ENCODE measurements at regions not wholly inside any gene's neighbourhood (a gene's known extent, or its start where the extent isn't known, plus 50 kb on each side); places are given as distances from the start of the nearest gene placed in this dataset.

DNA sequence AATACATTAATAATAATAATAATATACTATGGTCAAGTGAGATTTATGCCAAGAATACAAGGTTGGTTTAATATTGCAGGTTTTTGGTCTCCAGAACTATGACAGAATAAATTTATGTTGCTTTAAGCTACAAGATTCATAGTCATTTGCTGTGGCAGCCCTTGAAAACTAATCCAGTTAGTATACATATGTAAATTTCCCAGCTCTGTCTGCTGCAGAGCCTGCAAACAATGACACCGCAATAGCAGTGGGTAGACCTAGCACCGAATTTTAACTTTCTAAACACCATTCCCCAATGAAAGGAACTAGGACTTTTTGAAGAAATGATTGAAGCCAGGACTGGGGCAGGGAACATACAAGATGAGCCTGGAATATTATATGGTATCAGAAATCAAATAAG lies 647.7 kb upstream of the NRSN1 start:
- Histone ChIP-seq H3K9me3 (ENCODE audit: low read length) (no peaks in the 10 kb centered on the region), H3K36me3 (ENCODE audit: insufficient read depth, low read length) (no peaks in the 10 kb centered on the region), H3K27me3 (ENCODE audit: control insufficient read depth in 1 of 2, insufficient read depth in 2 of 2, low read length in 2 of 2) (no peaks in the 10 kb centered on the region), H3K27ac (ENCODE audit: low read depth, low read length) (no peak overlapping the region), H3K4me3 (ENCODE audit: low read depth in 1 of 2, low read length in 2 of 2) (no peak overlapping the region), H3K4me1 (ENCODE audit: insufficient read depth, low read length) (no peaks in the 10 kb centered on the region), H3K9ac (ENCODE audit: low read length) (no peak overlapping the region)

DNA sequence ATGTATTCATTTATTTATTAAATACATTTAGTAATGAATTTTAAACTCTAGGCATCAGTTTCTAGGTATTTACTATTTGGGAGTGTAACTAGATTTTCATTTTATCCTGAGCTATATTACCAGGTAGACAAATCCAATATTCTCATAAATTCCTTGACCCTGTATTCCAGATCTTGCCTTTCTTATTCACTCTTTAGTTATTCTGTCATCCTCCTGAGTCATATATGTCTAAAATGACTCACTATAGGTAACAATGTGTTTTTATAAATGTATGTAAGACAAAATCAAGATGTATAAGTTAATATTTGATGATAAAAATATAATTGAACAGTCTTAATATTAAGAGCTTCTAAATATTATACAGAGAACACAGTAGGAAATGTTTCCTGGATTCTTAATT lies 642.1 kb upstream of the NRSN1 start:
- Histone ChIP-seq H3K36me3 (ENCODE audit: insufficient read depth, low read length) (no peaks in the 10 kb centered on the region), H3K9ac (ENCODE audit: low read length) (no peak overlapping the region), H3K4me1 (ENCODE audit: insufficient read depth, low read length) (no peaks in the 10 kb centered on the region), H3K27ac (ENCODE audit: low read depth, low read length) (no peak overlapping the region), H3K4me3 (ENCODE audit: low read depth in 1 of 2, low read length in 2 of 2) (no peak overlapping the region), H3K27me3 (ENCODE audit: control insufficient read depth in 1 of 2, insufficient read depth in 2 of 2, low read length in 2 of 2) (no peaks in the 10 kb centered on the region), H3K9me3 (ENCODE audit: low read length) (no peaks in the 10 kb centered on the region)

DNA sequence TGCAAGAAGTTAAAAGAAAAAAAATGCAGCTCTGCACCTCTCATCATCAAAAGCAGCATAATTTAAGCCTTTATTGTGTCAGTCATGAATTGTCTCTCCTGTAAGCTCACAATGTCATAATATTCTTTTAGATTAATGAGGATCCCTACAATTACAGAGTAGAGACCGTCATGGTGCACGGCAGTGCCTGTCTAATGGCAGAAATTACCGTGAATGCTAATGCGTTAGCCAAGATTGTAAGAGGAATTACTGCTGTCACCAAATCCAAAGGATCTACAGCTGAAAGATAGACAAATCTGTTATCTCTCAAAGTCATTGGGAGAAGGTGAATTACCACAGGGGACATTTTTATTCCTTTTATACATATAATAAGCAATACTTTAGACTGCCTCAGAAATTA lies 631.6 kb upstream of the NRSN1 start:
- H3K4me3 ChIP-seq (ENCODE audit: low read depth in 1 of 2, low read length in 2 of 2), result no peak overlapping the region
- H3K9ac ChIP-seq (ENCODE audit: low read length), result no peak overlapping the region
- no peaks in the 10 kb centered on the region for H3K27me3 ChIP-seq (ENCODE audit: control insufficient read depth in 1 of 2, insufficient read depth in 2 of 2, low read length in 2 of 2)
- H3K36me3 ChIP-seq (ENCODE audit: insufficient read depth, low read length), result no peaks in the 10 kb centered on the region
- no peaks in the 10 kb centered on the region for H3K4me1 ChIP-seq (ENCODE audit: insufficient read depth, low read length)
- no peaks in the 10 kb centered on the region for H3K9me3 ChIP-seq (ENCODE audit: low read length)
- no peak overlapping the region for H3K27ac ChIP-seq (ENCODE audit: low read depth, low read length)

DNA sequence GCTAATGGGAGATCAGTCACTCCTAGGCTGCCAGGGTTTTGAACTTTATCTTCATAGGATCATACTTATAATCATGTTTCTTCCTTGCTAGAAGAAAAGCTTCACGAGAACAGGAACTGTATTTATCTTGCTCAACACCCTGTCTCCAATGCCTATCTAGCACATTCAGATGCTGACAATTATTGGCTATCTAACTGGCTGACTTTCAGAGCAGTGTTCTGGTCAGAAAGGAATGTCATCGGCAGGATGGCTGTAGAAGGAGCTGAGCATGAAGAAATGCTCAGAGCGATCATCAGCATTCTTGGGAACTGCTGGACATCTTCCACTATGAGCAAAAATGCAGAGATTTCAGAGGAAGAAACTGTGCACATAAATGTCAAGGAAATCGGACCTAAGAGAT lies 628.0 kb upstream of the NRSN1 start:
- Histone ChIP-seq H3K4me3 (ENCODE audit: low read depth in 1 of 2, low read length in 2 of 2) (no peak overlapping the region), H3K36me3 (ENCODE audit: insufficient read depth, low read length) (no peaks in the 10 kb centered on the region), H3K9ac (ENCODE audit: low read length) (no peak overlapping the region), H3K27me3 (ENCODE audit: control insufficient read depth in 1 of 2, insufficient read depth in 2 of 2, low read length in 2 of 2) (no peaks in the 10 kb centered on the region), H3K27ac (ENCODE audit: low read depth, low read length) (no peak overlapping the region), H3K4me1 (ENCODE audit: insufficient read depth, low read length) (no peaks in the 10 kb centered on the region), H3K9me3 (ENCODE audit: low read length) (no peaks in the 10 kb centered on the region)

DNA sequence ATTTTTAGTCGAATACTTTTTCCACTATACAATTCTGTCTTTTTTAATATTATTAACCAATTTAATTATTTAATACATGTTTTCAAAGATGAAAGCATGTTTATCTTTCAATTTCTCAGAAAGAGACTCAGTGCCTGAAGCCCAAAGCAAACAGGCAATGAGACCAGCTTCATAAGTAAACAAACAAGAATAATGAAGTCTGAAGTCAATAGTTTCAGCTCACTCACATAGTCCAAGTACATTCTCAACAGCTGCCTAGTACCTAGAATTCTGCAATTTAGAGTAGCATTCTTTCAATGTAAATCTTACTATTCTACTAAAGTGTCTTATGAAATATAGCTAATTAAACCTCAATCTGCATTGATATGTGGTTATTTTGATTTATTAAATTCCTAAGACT lies 626.5 kb upstream of the NRSN1 start:
- no peaks in the 10 kb centered on the region for H3K27me3 ChIP-seq (ENCODE audit: control insufficient read depth in 1 of 2, insufficient read depth in 2 of 2, low read length in 2 of 2)
- no peak overlapping the region for H3K4me3 ChIP-seq (ENCODE audit: low read depth in 1 of 2, low read length in 2 of 2)

DNA sequence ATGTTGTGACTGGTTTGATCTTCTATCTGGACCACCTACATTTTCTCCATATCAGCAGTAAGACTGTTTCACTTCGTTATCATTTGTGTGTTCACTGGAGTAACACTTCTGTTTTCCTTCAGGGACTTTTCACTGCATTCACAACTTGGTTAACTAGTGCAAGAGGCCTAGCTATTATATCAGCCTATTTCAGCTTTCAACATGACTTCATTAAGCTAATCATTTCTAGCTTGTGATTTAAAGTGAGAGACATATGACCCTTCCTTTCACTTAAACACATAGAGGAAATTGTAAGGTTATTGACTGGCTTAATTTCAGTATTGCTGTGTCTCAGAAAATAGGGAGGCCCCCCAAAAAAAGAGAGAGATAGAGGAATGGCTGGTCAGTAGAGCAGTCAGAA lies 622.8 kb upstream of the NRSN1 start:
- no peaks in the 10 kb centered on the region for H3K4me1 ChIP-seq (ENCODE audit: insufficient read depth, low read length)
- H3K9ac ChIP-seq (ENCODE audit: low read length), result no peak overlapping the region
- H3K27me3 ChIP-seq (ENCODE audit: control insufficient read depth in 1 of 2, insufficient read depth in 2 of 2, low read length in 2 of 2), result no peaks in the 10 kb centered on the region
- no peak overlapping the region for H3K27ac ChIP-seq (ENCODE audit: low read depth, low read length)
- H3K36me3 ChIP-seq (ENCODE audit: insufficient read depth, low read length), result no peaks in the 10 kb centered on the region
- no peaks in the 10 kb centered on the region for H3K9me3 ChIP-seq (ENCODE audit: low read length)
- H3K4me3 ChIP-seq (ENCODE audit: low read depth in 1 of 2, low read length in 2 of 2), result no peak overlapping the region

More for the DNA sequence above, 626.5 kb upstream of the NRSN1 start:
- Histone ChIP-seq H3K9me3 (ENCODE audit: low read length) (no peaks in the 10 kb centered on the region), H3K27ac (ENCODE audit: low read depth, low read length) (no peak overlapping the region), H3K9ac (ENCODE audit: low read length) (no peak overlapping the region), H3K36me3 (ENCODE audit: insufficient read depth, low read length) (no peaks in the 10 kb centered on the region), H3K4me1 (ENCODE audit: insufficient read depth, low read length) (no peaks in the 10 kb centered on the region)

DNA sequence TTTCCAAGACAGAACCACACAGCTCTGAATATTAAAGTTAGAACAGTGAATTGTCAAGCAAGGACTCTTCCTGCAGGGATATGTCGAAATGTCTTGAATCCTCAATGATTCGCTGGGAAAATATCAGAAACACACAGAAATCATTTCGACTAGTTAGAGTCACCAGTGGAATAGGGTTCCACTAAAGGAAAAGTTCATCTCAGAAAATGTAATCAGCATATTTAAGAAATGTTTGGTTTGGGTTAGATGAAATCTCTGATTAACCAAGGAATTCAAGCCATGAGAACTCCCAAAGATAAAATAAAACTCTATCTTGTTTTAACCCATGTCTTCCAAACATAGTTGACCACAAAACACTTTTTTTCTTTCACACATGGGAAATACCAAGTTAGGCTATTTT lies 621.0 kb upstream of the NRSN1 start:
- no peak overlapping the region for H3K9ac ChIP-seq (ENCODE audit: low read length)
- no peaks in the 10 kb centered on the region for H3K4me1 ChIP-seq (ENCODE audit: insufficient read depth, low read length)
- H3K36me3 ChIP-seq (ENCODE audit: insufficient read depth, low read length), result no peaks in the 10 kb centered on the region

DNA sequence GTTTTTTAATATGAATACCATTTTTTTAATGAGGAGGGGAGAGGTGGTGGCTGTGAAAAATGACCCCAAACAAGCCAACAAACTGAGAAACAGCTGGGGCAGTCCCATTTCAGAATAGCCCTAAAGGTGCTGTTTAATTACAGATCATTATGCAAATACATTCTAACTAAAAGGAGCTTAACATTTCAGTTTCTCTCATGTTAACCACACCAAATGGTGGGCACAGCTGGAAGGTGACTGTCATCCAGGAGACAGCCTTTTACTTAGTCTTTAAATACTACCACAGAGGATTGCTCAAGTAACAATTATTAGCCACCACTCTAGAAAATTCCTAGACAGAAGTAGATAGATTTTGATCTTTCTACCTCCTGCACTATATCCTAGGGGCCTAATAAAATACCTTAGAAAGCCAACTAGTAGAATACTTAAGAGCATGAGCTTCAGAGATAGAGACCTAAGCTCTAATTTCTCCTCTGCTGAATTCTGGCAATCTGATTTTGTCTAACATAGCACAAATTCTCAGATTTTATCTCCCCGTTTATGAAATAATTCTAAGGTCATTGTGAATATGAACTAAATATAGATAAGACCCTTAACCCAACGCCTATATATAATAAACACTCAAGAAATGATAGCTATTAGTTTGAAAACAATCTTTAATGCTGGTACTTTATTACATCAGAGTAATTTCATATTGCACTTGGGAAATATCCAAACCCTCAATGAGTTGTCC lies 615.1 kb upstream of the NRSN1 start:
- H3K27ac ChIP-seq (ENCODE audit: low read depth, low read length), result no peak overlapping the region
- H3K4me1 ChIP-seq (ENCODE audit: insufficient read depth, low read length), result no peaks in the 10 kb centered on the region
- no peak overlapping the region for H3K4me3 ChIP-seq (ENCODE audit: low read depth in 1 of 2, low read length in 2 of 2)
- no peaks in the 10 kb centered on the region for H3K9me3 ChIP-seq (ENCODE audit: low read length)
- no peaks in the 10 kb centered on the region for H3K27me3 ChIP-seq (ENCODE audit: control insufficient read depth in 1 of 2, insufficient read depth in 2 of 2, low read length in 2 of 2)
- H3K9ac ChIP-seq (ENCODE audit: low read length), result no peak overlapping the region
- H3K36me3 ChIP-seq (ENCODE audit: insufficient read depth, low read length), result no peaks in the 10 kb centered on the region

More for the DNA sequence above, 621.0 kb upstream of the NRSN1 start:
- Histone ChIP-seq H3K4me3 (ENCODE audit: low read depth in 1 of 2, low read length in 2 of 2) (no peak overlapping the region), H3K27me3 (ENCODE audit: control insufficient read depth in 1 of 2, insufficient read depth in 2 of 2, low read length in 2 of 2) (no peaks in the 10 kb centered on the region), H3K27ac (ENCODE audit: low read depth, low read length) (no peak overlapping the region), H3K9me3 (ENCODE audit: low read length) (no peaks in the 10 kb centered on the region)

DNA sequence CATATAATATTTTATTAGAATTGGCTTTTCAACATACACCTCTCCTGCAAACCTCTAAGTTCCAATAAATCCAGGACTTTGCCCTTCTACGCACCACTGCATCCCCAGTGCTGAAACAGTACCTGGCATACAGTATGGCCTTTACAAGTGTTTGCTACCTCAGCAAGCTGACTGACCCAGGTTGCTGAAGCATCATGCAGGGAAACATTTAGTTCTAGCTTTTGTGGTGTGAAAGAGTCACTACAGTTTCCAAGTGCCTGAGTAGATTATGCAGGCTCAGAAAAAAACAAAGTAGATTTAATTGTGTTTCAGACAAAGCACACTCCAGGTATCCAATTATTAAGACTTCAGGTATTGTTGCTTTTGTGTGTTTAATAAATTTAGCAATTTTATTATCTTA lies 614.2 kb upstream of the NRSN1 start:
- Histone ChIP-seq H3K36me3 (ENCODE audit: insufficient read depth, low read length) (no peaks in the 10 kb centered on the region), H3K9ac (ENCODE audit: low read length) (no peak overlapping the region), H3K4me3 (ENCODE audit: low read depth in 1 of 2, low read length in 2 of 2) (no peak overlapping the region), H3K4me1 (ENCODE audit: insufficient read depth, low read length) (no peaks in the 10 kb centered on the region), H3K9me3 (ENCODE audit: low read length) (no peaks in the 10 kb centered on the region), H3K27me3 (ENCODE audit: control insufficient read depth in 1 of 2, insufficient read depth in 2 of 2, low read length in 2 of 2) (no peaks in the 10 kb centered on the region), H3K27ac (ENCODE audit: low read depth, low read length) (no peak overlapping the region)

DNA sequence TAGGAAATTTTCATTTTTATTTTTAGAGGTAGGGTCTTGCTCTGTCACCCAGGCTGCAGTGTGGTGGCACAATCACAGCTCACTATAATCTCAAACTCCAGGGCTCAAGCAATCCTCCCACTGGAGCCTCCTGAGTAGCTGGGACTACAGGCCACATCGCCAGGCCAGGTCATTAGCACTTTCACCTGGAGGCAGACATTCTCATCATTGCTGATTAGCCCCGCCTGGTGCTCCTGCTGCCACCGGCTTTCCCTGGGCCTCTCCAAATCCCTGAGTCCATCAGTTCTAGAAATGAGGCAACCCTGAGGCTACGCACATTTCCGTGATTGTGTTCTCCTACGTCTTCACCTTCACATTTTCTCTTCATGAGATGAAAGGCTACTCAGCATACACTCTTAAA lies 607.7 kb upstream of the NRSN1 start:
- no peaks in the 10 kb centered on the region for H3K9me3 ChIP-seq (ENCODE audit: low read length)
- H3K4me1 ChIP-seq (ENCODE audit: insufficient read depth, low read length), result no peaks in the 10 kb centered on the region
- no peak overlapping the region for H3K4me3 ChIP-seq (ENCODE audit: low read depth in 1 of 2, low read length in 2 of 2)
- no peak overlapping the region for H3K27ac ChIP-seq (ENCODE audit: low read depth, low read length)
- H3K36me3 ChIP-seq (ENCODE audit: insufficient read depth, low read length), result no peaks in the 10 kb centered on the region
- no peaks in the 10 kb centered on the region for H3K27me3 ChIP-seq (ENCODE audit: control insufficient read depth in 1 of 2, insufficient read depth in 2 of 2, low read length in 2 of 2)
- no peak overlapping the region for H3K9ac ChIP-seq (ENCODE audit: low read length)

DNA sequence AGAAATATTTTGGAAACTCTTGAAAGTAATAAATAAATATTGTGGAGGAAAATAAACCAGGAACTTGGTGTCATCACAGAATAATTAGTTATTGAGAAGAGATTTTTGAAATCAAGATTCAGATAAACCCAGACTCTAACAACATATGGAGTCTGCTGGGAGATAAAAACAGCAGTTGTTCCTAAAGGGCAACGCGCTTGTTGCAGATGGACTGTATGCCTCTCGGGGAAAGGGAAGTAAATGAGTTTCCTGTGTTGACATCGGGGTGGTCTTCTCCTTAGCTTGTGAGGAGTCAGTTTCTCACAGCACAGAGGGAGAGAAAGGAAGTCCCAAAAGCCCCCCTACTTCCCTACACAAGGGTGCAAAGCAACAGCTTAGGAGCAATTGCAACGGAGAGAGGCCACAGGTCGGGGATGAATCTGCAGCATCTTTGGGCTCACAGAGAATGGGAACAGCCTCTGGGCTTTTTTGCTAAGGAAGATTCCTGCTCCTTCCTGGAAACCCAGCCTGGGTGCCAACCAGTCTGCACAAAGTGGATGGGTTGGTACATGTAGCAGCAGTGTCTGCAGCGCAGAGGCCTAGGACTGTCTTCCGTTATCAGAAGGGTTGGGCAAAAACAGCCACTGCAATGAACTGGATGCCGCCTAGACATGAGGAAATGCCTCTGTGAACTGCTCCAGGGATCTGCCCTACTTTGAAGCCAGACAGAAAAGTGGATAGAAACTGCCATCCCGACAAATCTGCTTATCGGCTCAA lies 603.0 kb upstream of the NRSN1 start:
- H3K27me3 ChIP-seq (ENCODE audit: control insufficient read depth in 1 of 2, insufficient read depth in 2 of 2, low read length in 2 of 2), result no peaks in the 10 kb centered on the region
- H3K36me3 ChIP-seq (ENCODE audit: insufficient read depth, low read length), result no peaks in the 10 kb centered on the region
- no peaks in the 10 kb centered on the region for H3K9me3 ChIP-seq (ENCODE audit: low read length)
- H3K27ac ChIP-seq (ENCODE audit: low read depth, low read length), result no peak overlapping the region
- no peak overlapping the region for H3K9ac ChIP-seq (ENCODE audit: low read length)
- no peaks in the 10 kb centered on the region for H3K4me1 ChIP-seq (ENCODE audit: insufficient read depth, low read length)
- no peak overlapping the region for H3K4me3 ChIP-seq (ENCODE audit: low read depth in 1 of 2, low read length in 2 of 2)

DNA sequence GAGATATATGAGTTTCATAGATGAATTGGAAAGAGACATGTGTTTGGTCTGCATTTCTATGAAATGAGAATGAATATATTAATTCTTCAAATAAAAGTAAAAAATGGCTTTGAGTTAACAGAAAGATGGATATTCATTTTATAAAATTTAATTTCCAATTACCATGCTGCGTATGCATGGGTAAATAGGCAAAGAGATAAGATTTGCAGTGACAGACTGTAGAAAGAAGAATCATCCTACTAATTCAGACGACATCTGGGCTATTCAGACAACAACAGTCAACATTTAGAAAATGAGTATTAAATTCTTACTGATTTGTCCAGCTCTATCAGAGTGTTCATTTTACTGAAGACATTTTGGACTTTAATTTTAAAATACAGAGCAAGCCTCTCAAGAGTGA lies 602.2 kb upstream of the NRSN1 start:
- H3K9ac ChIP-seq (ENCODE audit: low read length), result no peak overlapping the region
- H3K27ac ChIP-seq (ENCODE audit: low read depth, low read length), result no peak overlapping the region
- H3K4me1 ChIP-seq (ENCODE audit: insufficient read depth, low read length), result no peaks in the 10 kb centered on the region
- H3K9me3 ChIP-seq (ENCODE audit: low read length), result no peaks in the 10 kb centered on the region
- no peak overlapping the region for H3K4me3 ChIP-seq (ENCODE audit: low read depth in 1 of 2, low read length in 2 of 2)
- H3K27me3 ChIP-seq (ENCODE audit: control insufficient read depth in 1 of 2, insufficient read depth in 2 of 2, low read length in 2 of 2), result no peaks in the 10 kb centered on the region
- H3K36me3 ChIP-seq (ENCODE audit: insufficient read depth, low read length), result no peaks in the 10 kb centered on the region

Data from muscle layer of colon (tissue), 2 donors.